ENCODE measurements at regions not wholly inside any gene's neighbourhood (a gene's known extent, or its start where the extent isn't known, plus 50 kb on each side); places are given as distances from the start of the nearest gene placed in this dataset.

GRCh38 chr4:165612936-165613335 lies 234.1 kb downstream of the CPE start:
- TF ChIP-seq CTCF (IDR thresholded peaks at IDR 0.05; ENCODE audit: insufficient read depth, low read depth, low read length): no peak
- TF ChIP-seq EZH2 (IDR thresholded peaks at IDR 0.05; ENCODE audit: insufficient read depth, low read length): no peak

Measured in astrocyte (in vitro differentiated cells and primary cell).